ENCODE measurements at regions not wholly inside any gene's neighbourhood (a gene's known extent, or its start where the extent isn't known, plus 50 kb on each side); places are given as distances from the start of the nearest gene placed in this dataset.

GRCh38 chr9:99485459-99485858 is 263.4 kb downstream of the SEC61B start:
- H3K36me3 ChIP-seq (ENCODE audit: control insufficient read depth in 2 of 3, insufficient read depth in 3 of 3, low read length in 3 of 3): no peaks in the 10 kb centered on the region
- H3K27me3 ChIP-seq (ENCODE audit: control insufficient read depth, insufficient read depth, low read length): no peaks in the 10 kb centered on the region
- no peaks in the 10 kb centered on the region for H3K9me3 ChIP-seq (ENCODE audit: control insufficient read depth in 2 of 3, insufficient read depth in 1 of 3, low read length in 3 of 3)
- no peak for TF ChIP-seq CTCF (IDR thresholded peaks at IDR 0.05; ENCODE audit: borderline replicate concordance, extremely low read depth, insufficient read depth)
- H3K27ac ChIP-seq (ENCODE audit: low read depth in 2 of 2, low read length in 2 of 2): no peak overlapping the region
- no peak overlapping the region for H3K4me3 ChIP-seq (ENCODE audit: low read length in 3 of 3)
- no peak overlapping the region for H3K9ac ChIP-seq (ENCODE audit: low read length in 3 of 3)
- DNase-seq: no peak
- intact Hi-C loops (cut with DNase I): no loop called here
- FAIRE-seq: no peak
- H3K4me1 ChIP-seq (ENCODE audit: control insufficient read depth in 2 of 3, insufficient read depth in 2 of 3, low read depth in 1 of 3, low read length in 3 of 3): no peaks in the 10 kb centered on the region

DNA sequence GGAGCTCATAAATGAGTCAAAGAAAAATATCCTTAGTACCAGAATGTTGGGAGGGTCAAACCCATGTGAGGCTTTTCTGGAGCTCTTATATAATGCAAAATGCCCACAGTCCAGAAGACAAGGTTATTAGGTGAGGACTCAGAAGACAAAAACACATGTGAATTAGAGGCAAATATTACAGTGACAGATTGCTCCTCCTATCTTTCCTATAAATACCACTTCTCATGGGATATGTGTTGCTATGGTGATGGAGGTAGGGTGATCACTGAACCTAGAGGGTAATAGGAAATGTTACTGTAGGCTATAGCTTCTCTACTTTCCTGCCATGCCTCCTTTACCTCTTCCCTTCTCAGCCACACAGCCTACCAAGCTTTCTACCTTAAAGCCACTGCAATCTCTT is 264.6 kb downstream of the SEC61B start:
- DNase-seq (no peak), FAIRE-seq (no peak)
- intact Hi-C loops (cut with DNase I): no loop called here
- no peaks in the 10 kb centered on the region for H3K27me3 ChIP-seq (ENCODE audit: control insufficient read depth, insufficient read depth, low read length)
- H3K9me3 ChIP-seq (ENCODE audit: control insufficient read depth in 2 of 3, insufficient read depth in 1 of 3, low read length in 3 of 3): no peaks in the 10 kb centered on the region
- H3K27ac ChIP-seq (ENCODE audit: low read depth in 2 of 2, low read length in 2 of 2): no peak overlapping the region
- H3K4me3 ChIP-seq (ENCODE audit: low read length in 3 of 3): no peak overlapping the region
- no peak overlapping the region for H3K9ac ChIP-seq (ENCODE audit: low read length in 3 of 3)
- no peaks in the 10 kb centered on the region for H3K4me1 ChIP-seq (ENCODE audit: control insufficient read depth in 2 of 3, insufficient read depth in 2 of 3, low read depth in 1 of 3, low read length in 3 of 3)
- H3K36me3 ChIP-seq (ENCODE audit: control insufficient read depth in 2 of 3, insufficient read depth in 3 of 3, low read length in 3 of 3): no peaks in the 10 kb centered on the region
- no peak for TF ChIP-seq CTCF (IDR thresholded peaks at IDR 0.05; ENCODE audit: borderline replicate concordance, extremely low read depth, insufficient read depth)

- TF ChIP-seq CTCF (IDR thresholded peaks at IDR 0.05; ENCODE audit: borderline replicate concordance, extremely low read depth, insufficient read depth): no peak
- intact Hi-C loops (cut with DNase I): no loop called here
- FAIRE-seq (no peak), DNase-seq (no peak)
- Histone ChIP-seq H3K27ac (ENCODE audit: low read depth in 2 of 2, low read length in 2 of 2) (no peak overlapping the region), H3K4me3 (ENCODE audit: low read length in 3 of 3) (no peak overlapping the region), H3K27me3 (ENCODE audit: control insufficient read depth, insufficient read depth, low read length) (no peaks in the 10 kb centered on the region), H3K4me1 (ENCODE audit: control insufficient read depth in 2 of 3, insufficient read depth in 2 of 3, low read depth in 1 of 3, low read length in 3 of 3) (no peaks in the 10 kb centered on the region), H3K9ac (ENCODE audit: low read length in 3 of 3) (no peak overlapping the region), H3K36me3 (ENCODE audit: control insufficient read depth in 2 of 3, insufficient read depth in 3 of 3, low read length in 3 of 3) (no peaks in the 10 kb centered on the region), H3K9me3 (ENCODE audit: control insufficient read depth in 2 of 3, insufficient read depth in 1 of 3, low read length in 3 of 3) (no peaks in the 10 kb centered on the region)
Observed at GRCh38 chr9:99488131-99489059, 266.3 kb downstream of the SEC61B start.

All from kidney (tissue), 13 donors.